GM18505 (cell line): ENCODE measurements at regions not wholly inside any gene's neighbourhood (a gene's known extent, or its start where the extent isn't known, plus 50 kb on each side); places are given as distances from the start of the nearest gene placed in this dataset.
A peak's percentile ranks its signal among the peaks of the same experiment; 100 is the strongest.
"Not testable (repeated sequence)": the region's sequence is repeated elsewhere in the genome, so short reads cannot be mapped to it uniquely, and the experiment has no call there.

Source experiments
- ATAC-seq: cut with Tn5 transposase; IDR thresholded peaks from one replicate; pipeline ENCODE4 v1.9.1; 2021; ENCODE audit not compliant: unreplicated experiment
- POLR2A ChIP-seq: IDR thresholded peaks from 4 replicates; pipeline ENCODE4 v1.6.1; 2011; ENCODE audit warnings: borderline replicate concordance; ENCODE audit not compliant: insufficient read depth, insufficient read length; ENCODE audit errors: extremely low read depth

DNA sequence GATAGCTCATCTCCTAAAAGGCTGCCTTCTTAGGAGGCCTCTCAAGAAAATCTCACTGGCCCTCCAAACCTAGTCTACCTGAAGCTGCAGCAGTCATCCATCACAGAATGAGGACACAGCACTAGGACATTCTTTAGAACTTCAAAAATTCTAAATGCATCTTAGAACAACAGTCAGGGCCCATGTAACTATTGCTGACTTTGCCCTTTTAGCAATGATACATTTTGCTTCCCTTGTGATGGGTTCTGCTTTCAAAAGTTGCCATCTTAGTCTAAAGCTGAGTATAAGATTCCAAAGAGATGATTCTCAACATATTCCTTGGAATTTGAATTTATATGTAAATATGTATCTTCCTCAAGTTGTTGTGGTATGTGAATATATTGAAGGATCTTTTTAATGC lies 793.0 kb downstream of the RAB28 start:
- ATAC-seq: no peak
- TF ChIP-seq POLR2A: no peak

GRCh38 chr4:12689457-12689856 lies 794.7 kb downstream of the RAB28 start:
- ATAC-seq: no peak
- TF ChIP-seq POLR2A: no peak

DNA sequence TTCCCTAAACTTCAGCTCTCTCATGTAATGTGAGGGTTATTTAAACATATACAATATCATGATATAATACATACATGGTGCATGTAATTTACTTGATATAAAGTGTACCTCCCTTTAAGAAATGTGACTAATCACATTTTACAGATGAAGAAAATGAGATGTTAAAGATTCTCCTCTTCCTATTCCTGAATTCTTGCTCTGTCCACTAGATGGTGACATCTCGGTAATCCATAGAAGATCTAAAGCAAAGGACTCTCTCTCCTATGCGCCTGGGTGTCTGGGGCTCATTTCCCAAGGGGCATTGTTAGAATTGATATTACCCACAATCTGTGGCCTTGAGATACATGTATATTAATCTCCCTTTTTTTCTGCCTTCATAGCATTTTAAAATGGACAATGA lies 804.9 kb downstream of the RAB28 start:
- ATAC-seq: no peak
- TF ChIP-seq POLR2A: no peak

DNA sequence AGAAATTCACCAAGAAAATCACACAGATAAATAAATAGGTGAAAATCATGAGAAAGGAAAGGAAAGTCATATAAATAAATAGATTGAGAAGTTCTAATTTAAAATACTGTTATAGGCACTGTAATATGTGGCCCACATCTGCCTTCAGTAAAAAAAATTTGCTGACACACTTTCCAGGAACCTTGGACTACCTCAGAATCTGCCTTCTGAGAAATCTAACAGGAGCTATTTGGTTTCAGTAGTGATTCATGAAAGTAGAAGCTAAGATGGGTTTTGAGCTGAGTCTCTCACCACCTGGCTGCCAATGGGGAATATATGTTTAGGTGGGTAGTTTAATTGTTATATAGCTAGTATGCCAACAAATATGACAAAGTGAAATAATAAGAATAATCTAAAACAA lies 810.0 kb downstream of the RAB28 start:
- no peak for TF ChIP-seq POLR2A

GRCh38 chr4:12672303-12672702 lies 811.8 kb downstream of the RAB28 start:
- ATAC-seq: no peak
- TF ChIP-seq POLR2A: no peak

More for the DNA sequence above, 810.0 kb downstream of the RAB28 start:
- no peak for ATAC-seq

GRCh38 chr4:12658146-12658545 lies 826.0 kb downstream of the RAB28 start:
- no peak for TF ChIP-seq POLR2A
- ATAC-seq: no peak

DNA sequence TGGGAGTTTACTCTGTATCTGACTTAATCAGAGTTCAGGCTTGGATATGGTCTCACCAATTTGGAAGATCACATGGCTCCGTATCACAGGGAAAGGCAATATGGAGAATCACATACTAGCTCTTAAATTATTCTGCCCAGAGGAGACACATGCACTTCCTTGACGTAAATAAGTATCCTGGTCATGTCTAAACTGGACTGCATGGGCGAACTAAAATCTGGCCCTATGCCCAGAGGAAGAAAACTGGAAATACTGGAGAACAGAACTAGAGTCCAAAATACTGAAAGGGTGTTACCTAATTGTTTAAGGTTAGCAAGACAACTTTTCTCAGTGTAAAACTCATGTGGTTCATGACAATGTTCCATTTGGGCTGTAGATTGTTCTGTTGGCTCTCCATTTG lies 832.3 kb downstream of the RAB28 start:
- no peak for ATAC-seq
- TF ChIP-seq POLR2A: no peak

- TF ChIP-seq POLR2A: no peak
- ATAC-seq: no peak
These were observed 838.4 kb downstream of the RAB28 start for GRCh38 chr4:12645732-12646131.

- no peak for ATAC-seq
These were observed 839.9 kb downstream of the RAB28 start for GRCh38 chr4:12644261-12644660.

DNA sequence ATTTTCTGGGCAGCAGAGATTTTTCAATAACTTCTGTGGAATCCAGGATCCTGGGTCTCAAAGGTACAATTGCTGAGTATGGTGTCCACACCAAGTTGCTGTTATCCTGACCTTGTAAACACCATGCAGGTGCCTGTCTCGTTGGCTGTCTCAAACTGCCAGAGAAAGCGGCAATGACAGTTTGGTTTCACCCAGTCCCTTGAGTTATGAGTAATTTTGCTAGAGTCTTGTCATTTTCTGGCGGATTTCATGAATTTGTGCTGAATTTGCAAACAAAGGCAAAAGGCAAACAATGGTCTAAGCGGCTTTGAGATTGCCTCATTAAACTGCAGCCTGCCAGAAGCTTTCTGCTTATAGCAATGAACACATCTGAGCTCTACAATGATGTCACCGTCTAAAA lies 847.9 kb downstream of the RAB28 start:
- TF ChIP-seq POLR2A: no peak
- ATAC-seq: no peak

More at GRCh38 chr4:12644261-12644660, 839.9 kb downstream of the RAB28 start:
- no peak for TF ChIP-seq POLR2A

DNA sequence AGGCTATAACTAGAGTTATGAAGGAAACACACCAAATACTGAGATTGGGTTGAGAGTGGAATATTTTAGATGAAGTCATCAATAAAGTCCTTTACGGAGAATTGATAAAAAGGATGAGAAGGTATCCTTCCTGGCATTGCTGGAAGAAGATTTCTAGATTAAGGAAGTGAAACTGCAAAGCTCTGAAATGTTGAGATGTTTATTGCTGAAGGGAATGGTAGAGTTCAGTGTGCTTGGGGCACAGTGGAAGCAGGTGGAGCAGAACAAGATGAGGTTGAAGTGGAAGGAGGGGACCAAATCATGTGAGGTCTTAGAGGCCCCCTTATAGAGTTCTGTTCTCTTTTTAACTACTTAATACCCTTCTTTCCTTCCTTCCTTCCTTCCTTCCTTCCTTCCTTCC lies 848.5 kb downstream of the RAB28 start:
- ATAC-seq: no peak
- TF ChIP-seq POLR2A: no peak

GRCh38 chr4:12633053-12633651 lies 851.0 kb downstream of the RAB28 start:
- peak; percentile 98 for ATAC-seq
- TF ChIP-seq POLR2A: no peak

GRCh38 chr4:12615822-12616221 lies 868.3 kb downstream of the RAB28 start:
- no peak for TF ChIP-seq POLR2A
- ATAC-seq: no peak

GRCh38 chr4:12612876-12613275 lies 871.3 kb downstream of the RAB28 start:
- ATAC-seq: no peak
- TF ChIP-seq POLR2A: no peak

GRCh38 chr4:12609212-12609875 lies 874.8 kb downstream of the RAB28 start:
- not testable (repeated sequence) for ATAC-seq

- no peak for TF ChIP-seq POLR2A
- no peak for ATAC-seq
These were observed 888.2 kb downstream of the RAB28 start for GRCh38 chr4:12595986-12596385.

DNA sequence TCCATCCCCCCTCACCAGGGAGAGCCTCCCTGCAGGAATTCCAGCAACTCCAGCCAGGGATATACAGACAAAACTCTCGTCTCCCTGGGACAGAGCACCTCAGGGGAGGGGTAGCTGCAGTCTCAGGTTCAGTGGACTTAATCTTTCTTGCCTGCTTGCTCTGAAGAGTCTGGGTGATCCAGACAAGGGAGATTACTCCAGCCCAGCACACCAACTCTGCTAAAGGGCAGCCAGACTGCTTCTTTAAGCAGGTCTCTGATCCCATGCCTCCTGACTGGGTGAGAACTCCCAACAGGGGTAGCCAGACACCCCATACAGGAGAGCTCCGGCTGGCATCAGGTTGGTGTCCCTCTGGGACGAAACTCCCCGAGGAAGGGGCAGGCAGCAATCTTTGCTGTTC lies 888.7 kb downstream of the RAB28 start:
- TF ChIP-seq POLR2A: no peak
- no peak for ATAC-seq
